ENCODE measurements at regions not wholly inside any gene's neighbourhood (a gene's known extent, or its start where the extent isn't known, plus 50 kb on each side); places are given as distances from the start of the nearest gene placed in this dataset.
A peak's percentile ranks its signal among the peaks of the same experiment; 100 is the strongest.

GRCh38 chr7:63067897-63068585 lies 930.6 kb upstream of the ZNF722 start:
- peaks cover 27% of the 10 kb centered on the region for H3K9me3 Mint-ChIP-seq (ENCODE audit: unreplicated experiment)
- H3K27me3 Mint-ChIP-seq (ENCODE audit: unreplicated experiment) = peaks cover 7% of the 10 kb centered on the region
- H3K4me1 Mint-ChIP-seq (ENCODE audit: unreplicated experiment) = no peaks in the 10 kb centered on the region
- peaks cover 14% of the 10 kb centered on the region for H3K36me3 Mint-ChIP-seq (ENCODE audit: low read depth, unreplicated experiment)
- no peak overlapping the region for H3K27ac Mint-ChIP-seq (ENCODE audit: unreplicated experiment)
- TF ChIP-seq, protein P1, sequence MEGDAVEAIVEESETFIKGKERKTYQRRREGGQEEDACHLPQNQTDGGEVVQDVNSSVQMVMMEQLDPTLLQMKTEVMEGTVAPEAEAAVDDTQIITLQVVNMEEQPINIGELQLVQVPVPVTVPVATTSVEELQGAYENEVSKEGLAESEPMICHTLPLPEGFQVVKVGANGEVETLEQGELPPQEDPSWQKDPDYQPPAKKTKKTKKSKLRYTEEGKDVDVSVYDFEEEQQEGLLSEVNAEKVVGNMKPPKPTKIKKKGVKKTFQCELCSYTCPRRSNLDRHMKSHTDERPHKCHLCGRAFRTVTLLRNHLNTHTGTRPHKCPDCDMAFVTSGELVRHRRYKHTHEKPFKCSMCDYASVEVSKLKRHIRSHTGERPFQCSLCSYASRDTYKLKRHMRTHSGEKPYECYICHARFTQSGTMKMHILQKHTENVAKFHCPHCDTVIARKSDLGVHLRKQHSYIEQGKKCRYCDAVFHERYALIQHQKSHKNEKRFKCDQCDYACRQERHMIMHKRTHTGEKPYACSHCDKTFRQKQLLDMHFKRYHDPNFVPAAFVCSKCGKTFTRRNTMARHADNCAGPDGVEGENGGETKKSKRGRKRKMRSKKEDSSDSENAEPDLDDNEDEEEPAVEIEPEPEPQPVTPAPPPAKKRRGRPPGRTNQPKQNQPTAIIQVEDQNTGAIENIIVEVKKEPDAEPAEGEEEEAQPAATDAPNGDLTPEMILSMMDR (IDR thresholded peaks at IDR 0.05; ENCODE audit: unreplicated experiment) = no peak
- no peak for DNase-seq (ENCODE audit: low spot score)
- no peak overlapping the region for H3K4me3 Mint-ChIP-seq (ENCODE audit: unreplicated experiment)

GRCh38 chr7:63070696-63071095 lies 928.0 kb upstream of the ZNF722 start:
- H3K36me3 Mint-ChIP-seq (ENCODE audit: low read depth, unreplicated experiment) = peaks cover 20% of the 10 kb centered on the region
- no peak overlapping the region for H3K4me3 Mint-ChIP-seq (ENCODE audit: unreplicated experiment)
- peaks cover 9% of the 10 kb centered on the region for H3K27me3 Mint-ChIP-seq (ENCODE audit: unreplicated experiment)
- DNase-seq (ENCODE audit: low spot score) = no peak
- no peaks in the 10 kb centered on the region for H3K4me1 Mint-ChIP-seq (ENCODE audit: unreplicated experiment)
- H3K9me3 Mint-ChIP-seq (ENCODE audit: unreplicated experiment) = peaks cover 46% of the 10 kb centered on the region
- TF ChIP-seq, protein P1 (IDR thresholded peaks at IDR 0.05; ENCODE audit: unreplicated experiment) = no peak
- H3K27ac Mint-ChIP-seq (ENCODE audit: unreplicated experiment) = no peak overlapping the region

- Mint-ChIP-seq H3K27ac (ENCODE audit: unreplicated experiment) (no peak overlapping the region), H3K27me3 (ENCODE audit: unreplicated experiment) (peaks cover 9% of the 10 kb centered on the region), H3K4me3 (ENCODE audit: unreplicated experiment) (no peak overlapping the region), H3K4me1 (ENCODE audit: unreplicated experiment) (no peaks in the 10 kb centered on the region), H3K9me3 (ENCODE audit: unreplicated experiment) (peaks cover 42% of the 10 kb centered on the region), H3K36me3 (ENCODE audit: low read depth, unreplicated experiment) (peaks cover 24% of the 10 kb centered on the region)
- no peak for DNase-seq (ENCODE audit: low spot score)
- TF ChIP-seq, protein P1 (IDR thresholded peaks at IDR 0.05; ENCODE audit: unreplicated experiment) = no peak
Observed at GRCh38 chr7:63071396-63071795, 927.3 kb upstream of the ZNF722 start.

DNA sequence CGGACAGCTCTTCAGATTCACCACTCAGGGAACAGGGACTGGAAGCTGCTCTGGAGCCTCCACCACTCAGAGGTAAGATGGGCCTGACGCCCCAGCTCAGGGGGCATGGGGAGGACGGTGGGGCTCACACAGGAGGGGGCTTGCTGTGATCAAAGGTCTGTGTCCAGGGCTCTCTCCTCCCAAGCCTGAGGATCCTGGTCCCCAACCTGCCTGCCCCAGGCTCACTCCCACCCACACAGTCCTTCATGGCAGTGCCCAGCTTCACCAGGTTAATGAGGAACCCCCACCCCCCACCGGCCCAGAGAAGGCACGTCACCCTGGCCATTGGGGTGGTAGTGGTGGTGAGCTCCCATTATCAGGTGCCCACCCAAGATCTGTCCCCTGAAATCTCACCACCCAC lies 926.7 kb upstream of the ZNF722 start:
- Mint-ChIP-seq H3K9me3 (ENCODE audit: unreplicated experiment) (peaks cover 44% of the 10 kb centered on the region), H3K36me3 (ENCODE audit: low read depth, unreplicated experiment) (peaks cover 24% of the 10 kb centered on the region), H3K27me3 (ENCODE audit: unreplicated experiment) (peaks cover 9% of the 10 kb centered on the region), H3K4me1 (ENCODE audit: unreplicated experiment) (no peaks in the 10 kb centered on the region), H3K27ac (ENCODE audit: unreplicated experiment) (no peak overlapping the region), H3K4me3 (ENCODE audit: unreplicated experiment) (no peak overlapping the region)
- DNase-seq (ENCODE audit: low spot score) = no peak
- TF ChIP-seq, protein P1 (IDR thresholded peaks at IDR 0.05; ENCODE audit: unreplicated experiment) = no peak

DNA sequence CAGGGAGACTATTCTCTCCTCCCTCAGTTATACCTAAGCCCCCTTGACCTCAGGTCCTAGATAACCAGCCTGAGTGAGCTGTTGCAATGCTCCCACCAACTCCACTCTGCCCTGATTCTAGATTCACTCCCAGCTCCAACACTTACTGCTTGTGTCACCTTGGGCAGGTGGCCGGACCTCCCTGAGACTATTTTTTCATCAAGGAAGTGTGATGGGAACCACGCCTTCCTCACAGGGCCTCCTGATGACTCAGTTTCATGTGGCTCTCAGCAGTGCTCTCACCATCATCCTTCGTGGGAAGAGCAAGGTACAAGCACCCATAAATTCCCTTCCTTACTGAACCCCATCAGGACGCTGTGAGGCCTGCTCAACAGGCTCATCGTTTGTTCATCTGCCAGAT lies 925.8 kb upstream of the ZNF722 start:
- H3K36me3 Mint-ChIP-seq (ENCODE audit: low read depth, unreplicated experiment) = peaks cover 24% of the 10 kb centered on the region
- TF ChIP-seq, protein P1 (IDR thresholded peaks at IDR 0.05; ENCODE audit: unreplicated experiment) = no peak
- no peaks in the 10 kb centered on the region for H3K4me1 Mint-ChIP-seq (ENCODE audit: unreplicated experiment)
- peak overlapping the region; percentile 25 for H3K4me3 Mint-ChIP-seq (ENCODE audit: unreplicated experiment)
- peaks cover 44% of the 10 kb centered on the region for H3K9me3 Mint-ChIP-seq (ENCODE audit: unreplicated experiment)
- peak overlapping the region; percentile 64 for H3K27ac Mint-ChIP-seq (ENCODE audit: unreplicated experiment)
- peaks cover 12% of the 10 kb centered on the region for H3K27me3 Mint-ChIP-seq (ENCODE audit: unreplicated experiment)
- no peak for DNase-seq (ENCODE audit: low spot score)
